ENCODE measurements at regions not wholly inside any gene's neighbourhood (a gene's known extent, or its start where the extent isn't known, plus 50 kb on each side); places are given as distances from the start of the nearest gene placed in this dataset.
A peak's percentile ranks its signal among the peaks of the same experiment; 100 is the strongest.

GRCh38 chr14:21940887-21941856 is 267.6 kb upstream of the OR4E1 start:
- Histone ChIP-seq H3K4me1 (ENCODE audit: low read length) (no peaks in the 10 kb centered on the region), H3K4me2 (ENCODE audit: low read length) (no peak overlapping the region; the same call in 1 of the 2 replicates), H3K36me3 (replicated peaks; ENCODE audit: low read depth, low read length) (no peaks in the 10 kb centered on the region), H3K79me2 (ENCODE audit: low read length) (no peaks in the 10 kb centered on the region), H3K27me3 (ENCODE audit: low read depth, low read length) (peaks cover 35% of the 10 kb centered on the region; the same call in 1 of the 2 replicates), H4K20me1 (ENCODE audit: insufficient read depth, low read length) (no peaks in the 10 kb centered on the region), H3K9me3 (ENCODE audit: insufficient read depth, low read length) (no peaks in the 10 kb centered on the region), H3K9ac (ENCODE audit: low read length) (no peak overlapping the region), H3K4me3 (ENCODE audit: low read length) (no peak overlapping the region), H3K27ac (ENCODE audit: low read length) (no peak overlapping the region), H2AFZ (ENCODE audit: low read depth, low read length) (peak overlapping the region; percentile 28; the same call in 1 of the 2 replicates)
- TF ChIP-seq EZH2phosphoT487 (IDR thresholded peaks at IDR 0.05; ENCODE audit: low read depth): no peak
- TF ChIP-seq CTCF (IDR thresholded peaks at IDR 0.05; ENCODE audit: low read depth, low read length): peak; percentile 49

- Histone ChIP-seq H2AFZ (ENCODE audit: low read depth, low read length) (no peak overlapping the region), H3K4me1 (ENCODE audit: low read length) (no peaks in the 10 kb centered on the region), H3K4me3 (ENCODE audit: low read length) (no peak overlapping the region), H3K27ac (ENCODE audit: low read length) (no peak overlapping the region), H3K79me2 (ENCODE audit: low read length) (no peaks in the 10 kb centered on the region), H3K9ac (ENCODE audit: low read length) (no peak overlapping the region), H3K9me3 (ENCODE audit: insufficient read depth, low read length) (no peaks in the 10 kb centered on the region), H3K4me2 (ENCODE audit: low read length) (no peak overlapping the region), H3K36me3 (replicated peaks; ENCODE audit: low read depth, low read length) (no peaks in the 10 kb centered on the region), H4K20me1 (ENCODE audit: insufficient read depth, low read length) (no peaks in the 10 kb centered on the region), H3K27me3 (ENCODE audit: low read depth, low read length) (peaks cover 35% of the 10 kb centered on the region; the same call in 1 of the 2 replicates)
- TF ChIP-seq EZH2phosphoT487 (IDR thresholded peaks at IDR 0.05; ENCODE audit: low read depth) (no peak), CTCF (IDR thresholded peaks at IDR 0.05; ENCODE audit: low read depth, low read length) (no peak)
These were observed 266.2 kb upstream of the OR4E1 start for GRCh38 chr14:21939836-21940235.

GRCh38 chr14:21937996-21938395 is 264.4 kb upstream of the OR4E1 start:
- no peak overlapping the region for H3K4me3 ChIP-seq (ENCODE audit: low read length)

More at GRCh38 chr14:21937996-21938395, 264.4 kb upstream of the OR4E1 start:
- Histone ChIP-seq H3K27me3 (ENCODE audit: low read depth, low read length) (peaks cover 35% of the 10 kb centered on the region; the same call in 1 of the 2 replicates), H3K4me1 (ENCODE audit: low read length) (no peaks in the 10 kb centered on the region), H3K27ac (ENCODE audit: low read length) (no peak overlapping the region), H3K36me3 (replicated peaks; ENCODE audit: low read depth, low read length) (no peaks in the 10 kb centered on the region), H4K20me1 (ENCODE audit: insufficient read depth, low read length) (no peaks in the 10 kb centered on the region), H3K79me2 (ENCODE audit: low read length) (no peaks in the 10 kb centered on the region), H3K9me3 (ENCODE audit: insufficient read depth, low read length) (no peaks in the 10 kb centered on the region), H2AFZ (ENCODE audit: low read depth, low read length) (no peak overlapping the region), H3K9ac (ENCODE audit: low read length) (no peak overlapping the region), H3K4me2 (ENCODE audit: low read length) (no peak overlapping the region)
- TF ChIP-seq CTCF (IDR thresholded peaks at IDR 0.05; ENCODE audit: low read depth, low read length) (no peak), EZH2phosphoT487 (IDR thresholded peaks at IDR 0.05; ENCODE audit: low read depth) (no peak)

Measured in OCI-LY3 (cell line).